Fibroblast of peridontal ligament (primary cell): ENCODE measurements at regions not wholly inside any gene's neighbourhood (a gene's known extent, or its start where the extent isn't known, plus 50 kb on each side); places are given as distances from the start of the nearest gene placed in this dataset.

Source experiments
- DNase-seq: peaks from one replicate; pipeline ENCODE4 v3.0.0-alpha.2; 2010; ENCODE audit errors: extremely low read depth

DNA sequence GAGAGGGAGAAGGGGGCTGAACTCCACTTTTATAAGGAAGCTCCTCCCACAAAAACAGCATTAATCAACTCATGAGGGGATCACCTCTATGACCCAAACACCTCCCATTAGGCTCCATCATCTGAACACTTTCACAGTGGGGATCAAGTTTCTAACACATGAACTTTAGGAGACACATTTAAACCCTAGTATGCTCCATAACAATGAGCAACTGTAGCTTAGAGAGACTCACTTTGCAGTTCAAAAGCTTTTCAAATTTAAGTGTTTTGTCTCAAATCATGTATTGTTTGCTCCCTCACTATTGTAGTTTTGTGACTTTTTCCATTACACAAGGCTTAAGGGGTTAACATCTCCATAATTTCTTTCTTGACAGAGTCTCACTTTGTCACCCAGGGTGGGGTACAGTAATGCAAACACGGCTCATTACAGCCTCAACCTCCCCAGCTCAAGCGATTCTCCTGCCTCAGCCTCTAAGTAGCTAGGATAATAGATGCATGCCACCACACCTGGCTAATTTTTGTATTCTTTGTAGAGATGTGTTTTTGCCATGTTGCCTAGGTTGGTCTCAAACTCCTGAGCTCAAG, 352.7 kb upstream of the CDH20 start:
- DNase-seq: no peak

DNA sequence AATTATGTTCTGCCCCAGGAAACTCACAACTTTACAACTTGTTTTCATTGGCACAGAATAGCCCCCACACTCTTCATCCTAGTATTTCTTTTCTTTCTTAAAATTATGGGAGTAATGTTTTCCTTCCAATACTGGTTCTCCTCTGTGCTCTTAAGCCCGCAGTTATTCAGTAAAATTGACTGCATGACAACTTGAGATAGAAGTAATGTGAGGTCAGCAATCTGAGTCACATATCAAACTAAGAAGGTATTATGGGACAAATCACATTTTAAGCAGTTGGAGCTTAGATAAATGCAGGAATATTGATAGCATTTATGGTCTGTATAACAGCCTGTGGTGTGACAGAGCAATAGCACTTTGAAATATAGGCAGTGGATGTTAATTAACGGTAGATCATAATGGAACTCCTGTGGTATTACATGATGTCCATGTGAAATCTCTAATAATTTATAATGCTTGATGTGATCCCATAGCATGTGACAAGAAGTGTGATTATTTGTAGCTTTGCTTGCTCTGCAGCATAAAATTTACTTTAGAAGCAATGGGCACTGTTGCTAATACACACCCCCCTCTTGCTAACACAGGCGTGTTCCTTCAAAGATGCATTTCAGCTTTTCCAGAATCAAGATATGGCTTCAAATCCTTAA, 351.4 kb upstream of the CDH20 start:
- peak; percentile 36 for DNase-seq

DNA sequence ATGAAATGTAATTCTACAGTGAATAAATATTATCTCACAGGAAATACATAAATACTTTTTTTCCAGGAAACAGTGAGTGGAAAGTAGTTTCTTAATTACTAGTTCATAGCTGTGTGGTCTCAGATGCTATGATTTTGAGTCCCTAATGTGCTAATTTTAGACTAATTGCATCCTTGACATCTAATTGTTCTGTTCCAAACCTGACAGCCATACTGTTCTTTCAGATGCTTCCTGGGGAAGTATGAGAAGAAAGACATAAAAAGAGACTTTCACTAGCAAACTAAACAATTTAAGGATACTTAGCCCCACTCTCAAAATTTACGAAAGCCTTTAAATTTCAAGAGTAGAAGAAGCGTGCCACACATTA, 350.9 kb upstream of the CDH20 start:
- DNase-seq: no peak

DNA sequence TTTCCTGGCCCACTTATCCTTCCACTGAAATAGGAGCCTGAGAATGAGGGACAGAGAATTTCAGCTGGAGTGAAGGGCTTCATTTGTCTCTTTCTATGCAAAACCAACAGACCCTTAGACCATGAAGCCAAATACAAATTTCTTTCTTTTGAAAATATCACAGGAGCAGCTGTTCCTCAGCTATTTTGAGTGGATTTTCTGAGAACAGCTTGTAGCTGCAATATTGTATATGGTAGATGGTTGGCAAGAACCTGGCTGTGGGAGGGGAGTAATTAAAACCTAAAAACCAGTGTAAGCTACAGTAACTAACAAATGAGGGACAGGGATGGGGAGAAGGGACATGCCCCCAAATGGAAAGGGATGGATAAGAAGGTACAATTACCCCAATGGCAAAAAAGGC, 350.3 kb upstream of the CDH20 start:
- no peak for DNase-seq

DNA sequence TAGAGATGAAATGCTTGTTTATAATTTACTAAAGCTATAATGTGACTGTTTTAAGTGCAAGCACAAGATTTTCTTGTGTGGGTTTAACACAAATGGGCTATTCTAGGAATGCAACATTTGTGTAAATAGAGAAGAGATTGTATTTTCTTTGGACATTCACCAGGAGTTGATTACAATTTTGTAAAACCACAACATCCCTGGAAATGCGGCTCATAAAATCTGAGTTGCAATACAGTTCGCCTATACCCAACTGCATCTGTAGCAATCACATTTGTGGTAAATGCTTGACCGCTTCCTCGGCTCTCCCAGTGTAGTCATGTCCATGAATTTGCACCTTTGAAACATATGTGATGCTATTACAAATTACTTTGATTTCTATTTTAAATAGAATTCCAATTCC, 348.7 kb upstream of the CDH20 start:
- DNase-seq: peak; percentile 99

DNA sequence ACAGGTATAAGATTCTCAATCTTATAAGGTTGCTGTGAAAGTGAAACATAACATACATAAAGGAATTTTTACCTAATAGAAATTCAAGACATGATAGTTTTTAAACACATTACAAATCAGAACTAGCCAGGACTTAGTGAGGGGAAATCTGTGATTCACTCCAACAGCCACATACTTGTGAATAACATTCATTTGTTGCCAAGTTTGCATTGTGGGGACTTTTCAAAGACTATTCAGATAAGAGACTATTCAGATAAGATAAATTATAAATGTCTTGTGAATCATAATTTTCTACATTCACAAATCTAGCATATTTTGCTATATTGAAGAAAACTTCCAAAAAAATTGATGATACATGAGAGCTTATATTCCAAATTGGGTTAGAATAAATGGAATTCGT, 345.3 kb upstream of the CDH20 start:
- DNase-seq: peak; percentile 42

DNA sequence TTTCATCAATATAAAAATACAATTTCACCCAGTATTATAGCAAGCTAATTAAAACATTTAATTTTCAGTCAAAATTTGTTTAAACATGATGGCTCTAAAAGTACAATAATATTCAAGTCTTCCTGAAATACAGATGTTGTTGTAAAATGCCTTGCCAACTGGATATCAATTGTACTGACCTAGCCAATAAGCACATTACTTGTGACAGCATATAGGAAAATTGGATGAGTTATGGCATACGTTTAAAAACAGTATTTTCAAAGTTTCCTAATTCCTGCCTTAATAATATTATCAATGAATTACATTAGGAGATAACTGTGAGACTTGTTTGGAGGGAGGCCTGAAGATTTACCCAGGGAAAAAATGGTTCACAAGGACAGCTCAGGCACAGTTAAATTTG, 336.9 kb upstream of the CDH20 start:
- no peak for DNase-seq

DNA sequence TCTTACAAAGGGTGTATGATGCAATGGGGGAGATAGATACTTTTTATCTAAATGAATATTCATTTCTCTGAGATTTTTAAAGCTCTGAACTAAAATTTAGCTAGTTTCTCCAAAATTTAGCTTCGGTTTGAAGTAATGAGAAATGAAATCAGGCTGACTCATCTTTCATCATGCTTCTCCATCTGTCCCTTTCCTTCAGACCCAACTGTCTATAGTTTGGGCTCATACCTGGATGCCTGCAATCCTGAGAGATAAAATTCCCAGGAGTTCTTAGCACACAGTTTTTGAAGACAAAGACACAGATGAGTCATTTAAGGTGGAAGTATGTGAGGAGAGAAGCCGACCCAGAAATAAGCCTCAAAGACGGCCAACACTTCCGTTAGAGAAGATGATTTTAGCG, 336.4 kb upstream of the CDH20 start:
- no peak for DNase-seq

DNA sequence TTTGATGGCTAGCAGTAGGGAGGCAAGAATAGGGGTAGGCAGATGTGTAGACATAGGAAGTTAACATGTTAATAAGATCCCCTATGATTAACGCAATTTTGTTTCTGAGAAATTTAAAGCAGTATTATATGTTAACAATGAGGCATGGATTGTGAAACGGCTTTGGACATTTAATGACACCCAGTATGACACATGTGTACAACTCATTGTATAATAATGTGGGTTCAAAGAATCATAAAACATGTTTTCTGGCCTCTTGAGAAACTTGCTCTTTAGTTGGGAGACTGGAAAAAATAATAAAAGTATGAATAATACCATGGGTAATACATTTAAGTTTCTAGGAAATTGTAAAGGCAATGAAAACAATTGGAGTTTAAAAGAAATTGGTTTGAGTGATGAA, 332.1 kb upstream of the CDH20 start:
- DNase-seq: peak; percentile 32

DNA sequence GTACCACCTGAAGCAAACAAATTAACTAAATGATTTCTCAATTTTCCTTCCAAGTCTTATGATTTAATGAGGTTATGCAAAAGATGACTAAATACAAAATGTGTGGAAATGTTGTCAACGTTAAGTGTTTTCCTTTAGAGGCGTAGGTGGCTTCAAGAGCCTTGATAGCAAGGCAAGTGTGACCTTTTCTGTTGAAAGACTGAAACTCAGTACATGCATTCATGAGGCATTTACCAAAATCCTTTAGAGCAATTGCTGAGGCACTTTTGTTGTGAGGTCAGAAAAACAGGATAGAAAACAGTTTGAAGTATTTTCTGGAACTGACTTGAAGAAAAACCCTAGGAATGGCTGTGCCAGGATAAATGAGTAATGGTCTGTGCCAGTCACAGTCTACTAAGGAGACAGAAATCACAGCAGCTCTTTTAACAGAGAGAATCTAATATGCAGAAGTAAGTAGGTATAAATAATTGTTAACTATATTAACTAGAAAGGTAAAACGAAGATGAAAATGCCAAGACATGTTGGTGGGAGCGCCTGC, 326.5 kb upstream of the CDH20 start:
- no peak for DNase-seq

DNA sequence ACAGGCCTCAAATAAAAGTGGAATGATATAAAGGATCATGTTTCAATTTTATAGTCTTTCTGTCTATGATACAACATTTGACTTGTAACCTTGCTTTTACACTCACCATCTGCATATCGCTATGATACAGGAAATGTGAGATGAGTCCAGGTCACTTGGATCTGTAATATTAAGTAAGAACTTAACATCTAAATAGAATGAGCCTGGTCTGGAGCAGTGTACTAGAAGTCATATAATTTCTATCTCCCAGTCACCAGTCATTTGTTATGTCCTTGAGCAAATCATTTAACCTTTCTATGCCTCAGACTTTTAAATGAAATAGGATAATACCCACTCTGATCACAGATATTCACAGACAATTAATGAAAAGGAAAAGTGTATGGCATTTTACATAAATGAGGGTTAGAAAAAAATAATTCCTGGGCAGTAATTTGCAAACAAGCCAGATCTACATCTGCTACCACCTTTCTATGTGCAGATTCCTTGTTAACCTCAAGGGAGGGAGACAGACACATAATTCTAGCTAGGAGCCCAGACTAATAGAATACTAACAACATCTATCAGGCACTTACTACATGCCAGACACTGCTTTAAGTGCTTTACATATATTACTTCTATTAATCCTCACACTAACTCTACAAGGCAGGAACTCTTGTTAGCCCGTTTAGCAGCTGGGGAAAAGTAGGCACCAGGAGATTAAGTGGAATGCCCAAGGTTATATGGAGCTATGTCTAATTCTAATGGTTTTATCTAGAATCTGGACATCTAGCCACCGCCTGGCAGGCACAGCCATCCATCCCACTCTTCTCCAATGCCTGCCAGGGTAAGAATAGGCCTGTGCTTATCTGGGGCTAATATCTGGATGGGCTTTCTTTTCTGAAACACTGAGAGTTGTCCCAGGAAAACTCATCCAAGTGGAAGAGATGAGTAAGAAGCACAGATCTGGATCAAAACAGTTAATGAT, 313.6 kb upstream of the CDH20 start:
- no peak for DNase-seq

DNA sequence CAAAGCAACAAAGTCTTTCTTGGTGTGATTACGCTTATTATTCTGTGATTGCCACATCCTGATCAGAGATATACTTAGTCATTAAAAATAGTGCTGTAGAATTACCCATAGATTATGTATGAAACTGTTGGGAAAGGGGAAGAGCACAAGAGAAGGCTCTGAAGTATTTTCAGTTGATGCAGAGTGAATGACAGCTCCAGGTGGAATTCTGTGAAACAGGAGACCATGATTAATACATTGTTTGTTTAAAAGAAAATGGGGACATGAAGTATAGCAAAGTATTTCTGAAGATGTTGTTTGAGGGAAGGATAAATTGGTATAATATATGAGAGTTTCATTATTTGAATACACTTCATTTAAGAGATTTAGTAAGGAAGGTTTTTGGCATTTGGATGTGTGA, 307.6 kb upstream of the CDH20 start:
- DNase-seq: no peak

DNA sequence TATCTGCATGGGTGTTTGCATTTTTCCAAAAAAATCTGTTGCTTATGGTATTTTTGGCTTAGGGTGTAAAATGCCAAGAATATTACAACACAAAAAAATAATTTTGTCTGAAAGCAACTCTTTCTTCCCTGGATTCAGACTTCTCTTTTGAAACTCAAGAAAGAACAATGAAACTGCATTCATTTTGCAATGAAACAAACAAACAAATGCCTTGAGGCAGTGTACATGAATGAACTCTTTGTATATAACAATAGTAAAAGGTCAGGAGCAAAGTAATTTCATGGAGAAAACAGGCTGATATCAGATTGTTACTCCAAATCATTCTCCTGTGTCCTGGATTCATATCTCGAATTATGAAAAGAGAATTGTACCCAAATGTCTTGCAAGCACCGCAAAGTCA, 301.6 kb upstream of the CDH20 start:
- DNase-seq: no peak

DNA sequence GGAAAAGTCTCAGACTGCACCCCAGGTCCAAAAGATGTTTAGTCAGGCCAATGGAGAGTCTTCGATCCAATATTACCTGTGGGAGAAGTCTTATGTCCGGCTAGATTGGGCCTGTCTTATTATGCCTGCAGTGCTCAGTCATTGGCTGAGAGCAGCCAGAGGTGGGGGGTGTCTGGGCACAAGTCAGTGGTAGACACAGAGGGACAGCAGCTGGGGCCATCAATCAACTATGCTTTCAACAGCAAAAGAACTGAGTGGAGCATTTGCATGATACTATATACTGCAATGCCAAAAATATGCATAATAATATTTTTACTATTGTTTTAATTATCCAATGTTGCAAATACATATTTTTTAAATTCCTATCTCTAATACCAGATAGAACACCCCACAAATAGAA, 298.6 kb upstream of the CDH20 start:
- no peak for DNase-seq

DNA sequence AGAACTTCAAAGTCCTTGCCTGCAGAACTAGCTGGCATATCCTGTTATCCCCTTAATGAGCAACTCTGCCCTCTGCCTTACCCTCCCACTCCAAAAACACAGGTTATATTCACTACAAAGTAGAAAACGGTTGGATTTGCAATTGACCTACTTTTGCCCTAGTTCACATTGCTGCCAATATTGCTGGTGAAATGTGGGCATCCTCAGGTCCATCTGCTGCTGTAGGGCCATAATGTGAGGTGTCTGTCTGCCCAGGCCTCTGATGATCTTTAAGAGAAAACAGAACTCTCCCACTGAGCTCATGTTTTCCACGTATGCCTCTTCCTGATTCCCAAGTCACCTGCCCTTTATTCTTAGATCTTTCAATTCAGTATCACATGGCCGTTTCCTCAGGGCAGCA, 294.0 kb upstream of the CDH20 start:
- no peak for DNase-seq

DNA sequence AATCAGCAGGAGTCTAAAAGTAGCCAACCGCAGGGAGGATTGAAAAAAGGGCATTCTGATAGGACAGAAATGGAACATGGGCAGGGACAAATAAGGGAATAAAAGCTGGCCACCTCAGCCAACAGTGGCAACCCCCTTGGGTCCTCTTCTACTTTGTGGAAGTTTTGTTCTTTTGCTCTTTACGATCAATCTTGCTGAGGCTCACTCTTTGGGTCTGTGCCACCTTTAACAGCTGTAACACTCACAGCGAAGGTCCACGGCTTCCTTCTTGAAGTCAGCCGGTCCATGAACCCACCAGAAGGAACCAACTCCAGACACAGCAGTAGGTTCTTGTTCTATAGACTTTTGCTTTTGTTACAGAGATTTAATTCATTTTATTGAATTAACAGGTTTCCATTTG, 285.4 kb upstream of the CDH20 start:
- no peak for DNase-seq

DNA sequence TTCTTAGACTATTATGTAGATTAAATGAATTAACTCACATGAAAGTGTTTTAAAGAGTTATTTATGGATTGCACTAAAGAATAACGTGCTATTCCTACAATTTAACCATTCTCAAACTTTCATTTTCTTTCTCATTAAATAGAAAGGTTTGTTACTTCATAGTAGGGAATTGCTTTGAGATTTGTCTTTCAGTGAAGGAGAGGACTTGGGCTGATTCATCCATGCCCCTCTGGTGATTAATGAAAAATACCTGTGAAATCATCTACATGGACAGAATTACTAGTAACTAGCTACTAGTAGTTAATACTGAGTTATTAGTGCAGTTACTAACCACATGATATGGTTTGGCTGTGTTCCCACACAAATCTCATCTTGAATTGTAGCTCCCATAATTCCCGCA, 275.8 kb upstream of the CDH20 start:
- no peak for DNase-seq

DNA sequence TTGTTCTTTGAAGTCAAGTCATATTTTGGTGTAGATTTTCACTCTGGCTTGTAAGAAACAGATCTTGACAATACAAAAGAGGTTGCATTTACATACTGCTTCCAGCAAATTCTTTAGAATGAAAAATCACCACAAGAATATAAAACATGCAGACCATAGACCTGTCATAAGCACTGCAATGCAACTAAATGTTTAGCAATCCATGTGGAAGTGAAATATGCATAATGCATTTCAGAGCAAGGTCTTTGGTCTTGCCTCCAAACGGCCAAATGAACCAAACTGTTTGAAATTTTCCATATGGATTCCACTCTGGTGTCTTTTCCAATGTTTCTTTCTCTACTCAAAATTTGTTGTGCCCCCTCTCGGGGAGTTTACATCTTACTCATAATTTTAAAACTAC, 271.0 kb upstream of the CDH20 start:
- no peak for DNase-seq

DNA sequence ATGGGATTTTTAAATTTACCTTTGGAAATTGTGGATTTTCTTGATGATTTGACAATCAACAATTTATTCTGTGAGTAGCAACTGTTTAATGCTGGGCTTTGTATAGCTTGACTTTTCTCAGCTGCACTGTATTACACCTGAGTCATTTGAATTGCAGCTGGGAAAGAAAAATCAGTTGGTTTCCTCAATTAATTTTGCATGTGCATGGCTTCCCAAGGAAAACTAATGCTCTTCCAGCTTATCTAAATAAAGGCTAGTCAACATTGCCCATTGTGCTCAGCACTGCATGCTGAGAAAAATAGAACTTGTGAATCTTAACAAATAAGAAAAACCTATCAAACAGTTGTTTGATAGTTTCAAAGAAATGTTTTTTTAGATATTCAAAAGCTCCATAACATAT, 268.3 kb upstream of the CDH20 start:
- DNase-seq: no peak

DNA sequence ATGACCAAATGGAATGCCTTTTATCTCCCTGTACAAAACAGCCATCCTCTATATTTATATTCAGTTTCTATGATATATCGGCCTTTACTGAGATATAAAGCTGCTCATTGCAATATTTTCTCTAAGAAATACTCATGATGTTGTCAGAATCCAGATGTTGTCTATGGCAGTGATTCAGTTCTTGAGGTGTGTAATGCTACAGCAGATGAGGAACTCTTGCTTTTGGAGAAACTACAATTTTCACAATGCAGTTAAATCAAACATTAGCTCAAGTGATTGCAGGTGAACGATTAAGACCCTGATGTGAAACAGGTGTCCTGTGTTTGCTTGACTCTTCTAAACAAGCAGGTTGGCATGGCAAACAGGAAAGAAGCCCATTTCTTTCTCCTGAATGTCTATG, 256.2 kb upstream of the CDH20 start:
- no peak for DNase-seq

DNA sequence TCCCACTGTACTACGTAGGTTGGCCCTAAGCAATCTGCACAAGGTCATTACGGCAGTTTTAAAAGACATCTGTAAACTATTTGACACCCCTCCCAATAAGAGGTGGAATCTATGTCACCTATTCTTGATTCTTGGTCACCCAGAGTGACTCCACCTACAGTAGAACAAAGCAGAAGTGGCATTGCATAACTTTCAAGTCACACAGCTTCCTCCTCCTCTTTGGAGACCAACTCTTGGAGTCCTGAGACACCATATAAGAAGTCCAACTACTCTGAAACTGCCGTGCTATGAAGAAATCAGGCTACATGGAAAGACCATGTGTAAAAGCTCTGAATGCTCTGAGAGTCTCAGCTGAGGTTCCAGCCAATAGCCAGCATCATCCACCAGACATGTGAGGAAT, 253.5 kb upstream of the CDH20 start:
- no peak for DNase-seq

DNA sequence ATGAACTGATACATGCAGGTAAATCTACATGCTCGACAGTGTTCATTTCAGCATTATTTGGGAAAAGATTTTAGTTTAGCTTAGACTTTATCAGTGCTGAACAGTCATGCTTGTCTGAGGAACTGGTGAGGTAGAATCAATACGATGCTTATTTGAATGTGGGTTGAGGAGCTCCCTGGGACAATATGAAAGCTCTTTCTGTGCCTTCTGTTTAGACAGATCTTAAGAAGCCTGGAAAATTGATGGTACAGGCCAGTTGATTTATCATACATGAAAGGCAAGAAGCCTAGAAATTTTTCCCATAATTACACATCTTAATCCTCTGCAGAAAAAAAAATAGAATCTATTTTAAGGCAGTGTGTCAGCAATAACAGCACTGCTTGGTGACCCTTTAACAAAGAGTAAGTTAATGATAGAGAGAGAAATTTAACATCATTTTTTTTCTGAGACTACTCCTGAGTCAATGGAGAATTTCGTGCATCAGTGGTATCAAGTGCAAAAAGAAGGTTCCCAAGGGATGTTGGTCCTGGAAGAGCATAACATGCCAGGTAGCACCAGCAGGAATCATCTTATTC, 252.2 kb upstream of the CDH20 start:
- no peak for DNase-seq
